ENCODE measurements at regions not wholly inside any gene's neighbourhood (a gene's known extent, or its start where the extent isn't known, plus 50 kb on each side); places are given as distances from the start of the nearest gene placed in this dataset.
"Not testable (repeated sequence)": the region's sequence is repeated elsewhere in the genome, so short reads cannot be mapped to it uniquely, and the experiment has no call there.

DNA sequence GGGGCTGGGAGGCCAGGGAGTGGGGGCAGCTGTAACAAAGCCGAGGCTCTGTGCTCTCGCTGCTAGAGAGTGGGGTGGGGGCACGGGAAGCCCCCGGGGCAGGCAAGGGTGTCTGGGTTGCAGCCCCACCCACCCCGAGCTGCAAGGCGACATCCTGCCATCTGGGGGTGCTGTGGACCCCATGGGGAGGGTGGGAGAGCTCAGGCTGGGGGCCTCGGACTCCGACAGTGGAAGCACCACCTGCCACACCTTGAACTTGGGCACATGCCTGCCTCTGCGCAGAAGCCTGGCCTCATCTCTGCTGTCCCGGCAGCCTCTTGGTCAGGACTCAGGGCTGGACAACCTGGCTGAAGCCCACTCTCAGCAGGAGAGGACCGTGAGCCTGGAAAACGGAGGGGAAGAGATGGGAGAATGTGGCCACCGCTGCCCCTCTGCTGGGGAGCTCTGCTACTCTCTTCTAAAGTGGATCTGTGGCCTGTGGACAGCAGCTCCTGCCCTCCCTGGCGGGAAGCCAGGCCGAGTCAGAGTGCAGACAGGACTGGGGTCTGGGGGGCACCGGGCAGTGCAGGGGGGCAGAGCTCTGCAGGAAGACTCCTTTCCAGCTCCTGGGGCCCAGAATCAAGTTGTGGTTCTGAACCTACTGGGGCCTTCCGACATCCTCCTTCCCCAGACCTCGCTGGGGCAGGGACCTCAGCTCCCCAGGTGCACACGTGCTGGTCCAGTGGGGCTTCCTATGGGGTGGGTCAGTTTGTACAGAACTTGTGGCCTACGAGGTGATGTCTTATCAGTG lies 207.2 kb downstream of the BANP start:
- CTCF ChIA-PET; POLR2A ChIA-PET; DNase-seq (ENCODE audit: extremely low spot score): not testable (repeated sequence)

DNA sequence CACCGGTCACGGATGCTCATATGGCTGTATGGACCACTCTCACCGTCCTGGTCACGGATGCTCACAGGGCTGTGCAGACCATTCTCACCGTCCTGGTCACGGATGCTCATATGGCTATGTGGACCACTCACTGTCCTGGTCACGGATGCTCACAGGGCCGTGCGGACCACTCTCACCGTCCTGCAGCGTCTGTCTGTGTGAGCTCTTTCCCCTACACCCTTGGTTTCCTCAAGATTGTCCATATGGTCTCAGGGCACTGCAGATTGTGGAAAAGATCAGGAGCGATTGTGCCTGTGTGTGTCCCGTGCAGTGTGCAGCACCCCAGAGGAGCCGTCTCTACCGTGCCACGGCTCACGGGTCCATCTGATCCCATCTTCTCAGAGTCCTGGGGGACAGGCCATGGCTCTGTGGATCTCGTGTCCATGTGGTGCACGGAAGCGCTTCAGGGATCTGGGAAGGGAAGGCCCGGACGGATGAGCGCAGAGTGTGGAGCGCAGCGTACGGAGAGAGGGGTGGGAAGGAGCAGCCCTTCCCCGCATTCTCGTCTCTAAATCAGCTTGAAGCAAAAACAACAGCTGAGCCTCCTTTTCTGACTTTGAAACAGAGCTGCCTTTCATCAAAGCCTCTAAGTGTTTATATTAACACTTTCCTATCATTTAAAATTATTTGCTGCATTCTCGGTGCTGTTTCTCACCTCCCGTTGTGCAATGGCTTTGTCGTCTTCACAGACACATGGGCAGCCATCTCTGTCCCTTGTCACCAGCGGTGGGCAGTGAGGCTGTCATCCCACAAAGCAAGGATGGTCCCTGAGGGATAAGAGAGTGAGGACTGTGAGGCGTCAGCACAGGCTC lies 208.0 kb downstream of the BANP start:
- POLR2A ChIA-PET; CTCF ChIA-PET; DNase-seq (ENCODE audit: extremely low spot score): not testable (repeated sequence)

GRCh38 chr16:88159897-88160335 lies 208.7 kb downstream of the BANP start:
- DNase-seq (ENCODE audit: extremely low spot score); CTCF ChIA-PET: not testable (repeated sequence)

GRCh38 chr16:88161191-88161590 lies 210.0 kb downstream of the BANP start:
- CTCF ChIA-PET = not testable (repeated sequence)

More at GRCh38 chr16:88159897-88160335, 208.7 kb downstream of the BANP start:
- POLR2A ChIA-PET = not testable (repeated sequence)

GRCh38 chr16:88161623-88162275 lies 210.5 kb downstream of the BANP start:
- CTCF ChIA-PET; DNase-seq (ENCODE audit: extremely low spot score); POLR2A ChIA-PET: not testable (repeated sequence)

More at GRCh38 chr16:88161191-88161590, 210.0 kb downstream of the BANP start:
- DNase-seq (ENCODE audit: extremely low spot score); POLR2A ChIA-PET: not testable (repeated sequence)

DNA sequence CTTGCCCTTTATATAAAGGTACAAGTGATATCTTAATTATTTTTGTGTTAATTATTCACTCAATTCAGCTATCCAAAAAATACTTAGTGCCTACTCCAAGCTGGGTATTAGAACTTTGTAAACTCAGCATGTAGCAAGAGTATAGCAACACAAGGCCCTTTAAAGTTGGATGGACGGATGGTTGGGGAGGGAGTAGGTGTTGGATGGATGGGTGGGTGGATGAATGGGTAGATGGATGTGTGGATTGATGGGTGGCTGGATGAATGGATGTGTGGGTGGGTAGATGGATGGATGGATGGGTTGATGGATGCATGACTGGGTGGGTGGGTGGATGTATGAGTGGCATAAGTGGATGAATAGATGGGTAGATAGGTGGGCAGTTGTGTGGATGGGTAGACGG lies 211.5 kb downstream of the BANP start:
- CTCF ChIA-PET, POLR2A ChIA-PET: not testable (repeated sequence)

GRCh38 chr16:88164196-88165039 lies 213.2 kb downstream of the BANP start:
- POLR2A ChIA-PET; DNase-seq (ENCODE audit: extremely low spot score); CTCF ChIA-PET: not testable (repeated sequence)

More for the DNA sequence above, 211.5 kb downstream of the BANP start:
- not testable (repeated sequence) for DNase-seq (ENCODE audit: extremely low spot score)

- DNase-seq (ENCODE audit: extremely low spot score); POLR2A ChIA-PET; CTCF ChIA-PET: not testable (repeated sequence)
Observed at GRCh38 chr16:88165040-88165544, 213.9 kb downstream of the BANP start.

DNA sequence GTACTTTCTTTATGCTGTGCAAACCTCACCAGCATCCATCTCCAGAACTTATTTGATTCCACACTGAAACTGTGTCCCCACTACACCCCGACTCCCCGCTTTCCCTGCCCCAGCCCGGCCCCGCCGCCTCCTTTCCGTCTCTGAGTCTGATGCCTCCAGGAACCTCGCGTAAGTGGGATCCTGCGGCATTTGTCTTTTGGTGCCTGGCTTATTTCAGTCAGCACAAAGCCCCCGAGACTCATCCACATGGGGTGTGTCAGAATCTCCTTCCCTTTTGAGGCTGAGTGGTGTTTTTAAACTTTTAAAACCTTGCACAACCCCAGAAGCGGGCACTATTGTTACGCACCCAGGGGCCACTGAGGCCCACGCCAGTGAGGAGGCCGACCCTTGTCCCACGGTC lies 214.4 kb downstream of the BANP start:
- CTCF ChIA-PET; DNase-seq (ENCODE audit: extremely low spot score); POLR2A ChIA-PET: not testable (repeated sequence)

GRCh38 chr16:88166209-88166773 lies 215.1 kb downstream of the BANP start:
- CTCF ChIA-PET; POLR2A ChIA-PET; DNase-seq (ENCODE audit: extremely low spot score): not testable (repeated sequence)

- POLR2A ChIA-PET = not testable (repeated sequence)
Observed at GRCh38 chr16:88167798-88168556, 214.8 kb upstream of the ZNF469 start.

GRCh38 chr16:88168557-88168949 lies 214.2 kb upstream of the ZNF469 start:
- DNase-seq (ENCODE audit: extremely low spot score); POLR2A ChIA-PET; CTCF ChIA-PET: not testable (repeated sequence)

More at GRCh38 chr16:88167798-88168556, 214.8 kb upstream of the ZNF469 start:
- CTCF ChIA-PET; DNase-seq (ENCODE audit: extremely low spot score): not testable (repeated sequence)

DNA sequence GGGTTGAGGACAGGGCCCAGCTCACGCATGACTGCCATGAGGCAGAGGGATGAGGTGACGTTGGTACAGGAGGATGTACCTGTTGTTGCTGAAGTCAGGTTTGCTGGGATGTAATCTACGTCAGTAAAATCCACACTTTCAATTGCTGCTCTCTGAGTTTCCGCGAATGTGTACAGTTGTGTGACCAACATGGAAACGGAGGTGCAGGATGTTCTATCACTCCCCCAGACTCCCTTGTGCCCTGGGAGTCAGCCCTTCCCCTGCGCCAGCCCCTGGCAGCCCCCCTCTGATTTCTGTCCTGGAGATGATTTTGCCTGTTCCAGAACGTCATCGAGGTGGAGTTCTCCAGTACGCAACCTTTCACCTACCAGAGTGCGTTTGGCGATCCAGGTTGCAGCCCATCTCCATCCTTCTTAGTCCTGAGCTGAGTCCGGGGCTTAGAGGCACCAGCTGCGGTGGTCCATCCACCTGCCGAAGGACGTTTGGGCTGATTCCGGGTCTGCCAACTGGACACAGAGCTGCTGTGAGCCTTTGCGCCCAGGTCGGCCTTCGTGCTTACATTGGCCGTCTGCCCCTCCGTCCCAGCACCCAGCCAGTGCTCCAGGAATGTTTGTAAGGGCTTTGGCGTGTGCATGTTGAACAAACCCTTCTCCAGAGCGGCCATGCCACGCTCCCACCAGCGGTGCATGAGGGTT lies 213.5 kb upstream of the ZNF469 start:
- POLR2A ChIA-PET; DNase-seq (ENCODE audit: extremely low spot score); CTCF ChIA-PET: not testable (repeated sequence)

- POLR2A ChIA-PET; CTCF ChIA-PET; DNase-seq (ENCODE audit: extremely low spot score): not testable (repeated sequence)
Observed at GRCh38 chr16:88169831-88170165, 213.0 kb upstream of the ZNF469 start.
